GM12872 (cell line): ENCODE measurements at regions not wholly inside any gene's neighbourhood (a gene's known extent, or its start where the extent isn't known, plus 50 kb on each side); places are given as distances from the start of the nearest gene placed in this dataset.

Experiments used
- TF ChIP-seq, protein P1 (sequence below): IDR thresholded peaks from 3 replicates; pipeline ENCODE4 v1.5.1; 2011; ENCODE audit warnings: low read depth, mild to moderate bottlenecking, low read length, moderate library complexity; ENCODE audit not compliant: insufficient read depth

DNA sequence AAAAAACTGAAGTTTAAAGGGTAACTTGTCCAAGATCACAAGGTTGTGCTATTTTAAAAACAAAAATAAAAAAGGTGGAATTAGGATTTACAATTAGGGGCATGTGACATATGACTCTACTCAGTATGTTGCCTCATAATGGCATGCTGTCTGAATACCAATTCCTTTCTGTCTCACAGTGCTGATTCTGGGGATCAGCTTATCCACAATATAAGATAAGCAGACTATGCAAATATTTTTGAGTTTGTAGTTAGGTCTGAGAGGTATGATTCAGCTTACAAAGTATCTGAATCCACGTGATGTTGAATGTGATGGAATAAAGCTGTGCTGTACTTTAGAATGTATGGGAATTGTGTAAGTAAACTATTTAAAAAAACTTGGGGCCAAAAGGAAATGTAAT lies 216.6 kb downstream of the HHIPL2 start:
- TF ChIP-seq, protein P1, sequence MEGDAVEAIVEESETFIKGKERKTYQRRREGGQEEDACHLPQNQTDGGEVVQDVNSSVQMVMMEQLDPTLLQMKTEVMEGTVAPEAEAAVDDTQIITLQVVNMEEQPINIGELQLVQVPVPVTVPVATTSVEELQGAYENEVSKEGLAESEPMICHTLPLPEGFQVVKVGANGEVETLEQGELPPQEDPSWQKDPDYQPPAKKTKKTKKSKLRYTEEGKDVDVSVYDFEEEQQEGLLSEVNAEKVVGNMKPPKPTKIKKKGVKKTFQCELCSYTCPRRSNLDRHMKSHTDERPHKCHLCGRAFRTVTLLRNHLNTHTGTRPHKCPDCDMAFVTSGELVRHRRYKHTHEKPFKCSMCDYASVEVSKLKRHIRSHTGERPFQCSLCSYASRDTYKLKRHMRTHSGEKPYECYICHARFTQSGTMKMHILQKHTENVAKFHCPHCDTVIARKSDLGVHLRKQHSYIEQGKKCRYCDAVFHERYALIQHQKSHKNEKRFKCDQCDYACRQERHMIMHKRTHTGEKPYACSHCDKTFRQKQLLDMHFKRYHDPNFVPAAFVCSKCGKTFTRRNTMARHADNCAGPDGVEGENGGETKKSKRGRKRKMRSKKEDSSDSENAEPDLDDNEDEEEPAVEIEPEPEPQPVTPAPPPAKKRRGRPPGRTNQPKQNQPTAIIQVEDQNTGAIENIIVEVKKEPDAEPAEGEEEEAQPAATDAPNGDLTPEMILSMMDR = no peak

DNA sequence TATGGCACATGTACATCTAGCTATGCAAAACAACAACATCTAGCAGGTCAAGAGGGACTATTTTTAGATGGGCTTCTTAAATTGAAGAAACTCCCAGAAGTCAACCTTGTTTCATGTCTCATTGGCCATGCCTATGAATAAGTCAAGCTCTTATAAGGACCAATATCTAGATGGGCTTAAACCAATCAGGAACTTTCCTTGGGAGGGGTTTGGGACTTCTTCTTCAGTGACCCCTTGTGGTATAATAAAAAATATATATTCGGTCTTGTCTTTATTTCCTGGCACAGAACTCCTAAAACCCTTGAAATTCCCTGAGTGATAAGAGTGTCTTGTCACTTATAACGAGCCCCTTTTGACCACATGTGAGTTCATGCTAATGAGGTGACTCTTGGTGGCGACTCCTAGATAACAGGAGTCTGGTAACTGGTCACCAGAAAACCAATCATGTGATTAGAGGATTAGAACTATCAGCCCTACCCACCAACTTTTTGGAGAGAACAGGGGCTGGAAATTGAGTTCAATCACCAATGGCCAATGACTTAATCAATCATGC lies 218.3 kb downstream of the HHIPL2 start:
- TF ChIP-seq, protein P1 = no peak

DNA sequence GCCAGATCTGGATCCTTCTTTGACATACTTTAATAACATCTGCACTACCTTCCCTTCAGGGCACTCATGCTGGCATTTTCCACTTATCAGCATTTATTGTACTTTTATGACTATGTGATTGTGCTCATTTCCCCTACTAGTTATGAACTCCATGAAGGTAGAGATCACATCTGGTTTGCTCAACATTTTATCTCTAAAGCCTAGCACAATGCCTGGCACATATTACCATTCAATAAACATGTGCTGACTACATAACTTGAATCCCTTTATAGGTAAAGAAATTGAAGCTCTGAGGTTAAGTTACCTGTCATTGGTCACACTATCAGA lies 221.2 kb downstream of the HHIPL2 start:
- TF ChIP-seq, protein P1 = no peak

DNA sequence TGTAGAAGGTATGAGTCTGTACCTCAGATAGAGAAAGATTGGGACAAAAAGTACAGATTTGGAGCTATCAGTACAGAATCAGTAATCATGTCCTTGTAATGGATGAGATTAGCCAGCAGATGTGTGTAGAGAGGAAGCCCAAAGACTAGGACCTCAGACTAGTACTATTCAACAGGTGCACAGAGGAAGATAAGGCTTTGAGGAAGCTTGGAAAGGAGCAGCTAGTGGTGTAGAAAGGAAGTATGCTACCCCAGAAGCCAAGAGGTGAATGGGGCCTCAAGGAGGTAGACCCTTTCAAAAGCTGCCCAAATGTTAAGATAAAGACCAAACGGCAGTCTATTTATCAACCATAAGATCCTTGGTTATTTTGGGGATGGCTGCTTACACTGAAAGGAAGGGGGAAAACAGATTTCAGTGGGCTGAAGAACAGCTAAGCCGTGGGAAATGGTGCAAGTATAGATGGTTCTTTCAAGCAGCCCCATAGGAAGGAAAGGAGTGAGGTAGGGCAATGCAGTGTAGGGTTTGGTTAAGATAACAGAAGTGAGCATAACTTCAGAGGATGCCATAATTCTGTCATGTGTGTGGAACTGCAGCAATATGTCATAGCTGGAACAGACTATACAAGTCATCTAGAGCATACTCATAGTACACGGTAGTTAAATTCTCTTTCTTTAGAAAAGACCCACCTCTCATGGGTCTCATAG lies 221.7 kb downstream of the HHIPL2 start:
- TF ChIP-seq, protein P1 = no peak

DNA sequence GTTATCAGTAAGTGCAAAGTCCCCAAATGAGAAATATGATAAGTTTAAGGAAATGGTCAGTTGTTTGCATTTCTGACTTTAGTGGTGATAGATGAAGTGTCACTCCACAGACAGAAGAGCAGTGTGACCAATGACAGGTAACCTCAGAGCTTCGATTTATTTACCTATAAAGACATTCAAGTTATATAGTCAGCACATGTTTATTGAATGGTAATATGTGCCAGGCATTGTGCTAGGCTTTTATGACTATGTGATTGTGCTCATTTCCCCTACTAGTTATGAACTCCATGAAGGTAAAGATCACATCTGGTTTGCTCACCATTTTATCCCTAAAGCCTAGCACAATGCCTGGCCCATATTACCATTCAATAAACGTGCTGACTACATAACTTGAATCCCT lies 222.4 kb downstream of the HHIPL2 start:
- TF ChIP-seq, protein P1 = no peak

DNA sequence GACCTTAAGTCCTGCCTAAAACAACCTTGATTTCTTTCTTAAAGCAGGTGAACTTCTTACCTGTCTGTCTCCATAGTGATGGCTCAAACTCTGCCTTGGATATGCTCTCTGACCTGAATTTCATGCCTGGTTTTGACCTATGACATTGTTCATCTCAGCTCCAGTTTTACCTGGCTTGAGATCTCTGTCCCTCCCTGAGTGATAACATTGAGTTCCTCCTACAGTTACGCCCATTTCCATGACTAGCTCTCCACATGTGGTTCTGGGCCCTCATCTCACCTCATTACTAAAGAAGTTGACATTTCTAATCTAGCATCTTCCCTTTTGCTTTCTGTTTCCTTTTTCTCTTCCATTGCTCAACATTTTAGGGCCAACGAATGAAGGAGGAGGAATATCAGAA lies 233.1 kb downstream of the HHIPL2 start:
- TF ChIP-seq, protein P1 = no peak

DNA sequence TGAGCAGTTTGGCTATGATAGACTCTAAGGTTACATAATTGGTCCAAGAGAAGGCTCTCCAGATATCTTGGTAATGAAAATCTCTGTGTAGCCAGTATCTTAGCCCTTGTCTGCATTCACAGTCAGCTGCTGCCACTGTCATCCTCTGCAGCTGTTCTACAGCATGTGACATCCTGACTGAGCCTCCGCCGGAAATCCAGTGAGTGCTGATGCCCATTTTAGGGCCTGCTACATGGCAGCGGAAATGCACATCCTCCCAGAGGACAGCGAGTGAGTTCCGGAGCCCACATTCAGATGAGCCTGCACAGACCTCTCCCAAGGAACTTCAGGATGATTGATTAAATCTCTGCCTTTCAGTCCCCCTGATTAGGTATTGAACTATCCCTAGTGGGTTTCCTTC lies 237.1 kb downstream of the HHIPL2 start:
- TF ChIP-seq, protein P1 = no peak
